ENCODE measurements at regions not wholly inside any gene's neighbourhood (a gene's known extent, or its start where the extent isn't known, plus 50 kb on each side); places are given as distances from the start of the nearest gene placed in this dataset.

- no peak for TF ChIP-seq CTCF (conservative IDR thresholded peaks at IDR 0.05; ENCODE audit: low read depth, low read length)
- no peak for TF ChIP-seq EZH2phosphoT487 (IDR thresholded peaks at IDR 0.05; ENCODE audit: borderline replicate concordance, low read length)
- TF ChIP-seq EZH2 (IDR thresholded peaks at IDR 0.05; ENCODE audit: low read length, unreplicated experiment): no peak
These were observed 90.6 kb downstream of the CD200R1L start for GRCh38 chr3:112755845-112756613.
